ENCODE measurements at regions not wholly inside any gene's neighbourhood (a gene's known extent, or its start where the extent isn't known, plus 50 kb on each side); places are given as distances from the start of the nearest gene placed in this dataset.

DNA sequence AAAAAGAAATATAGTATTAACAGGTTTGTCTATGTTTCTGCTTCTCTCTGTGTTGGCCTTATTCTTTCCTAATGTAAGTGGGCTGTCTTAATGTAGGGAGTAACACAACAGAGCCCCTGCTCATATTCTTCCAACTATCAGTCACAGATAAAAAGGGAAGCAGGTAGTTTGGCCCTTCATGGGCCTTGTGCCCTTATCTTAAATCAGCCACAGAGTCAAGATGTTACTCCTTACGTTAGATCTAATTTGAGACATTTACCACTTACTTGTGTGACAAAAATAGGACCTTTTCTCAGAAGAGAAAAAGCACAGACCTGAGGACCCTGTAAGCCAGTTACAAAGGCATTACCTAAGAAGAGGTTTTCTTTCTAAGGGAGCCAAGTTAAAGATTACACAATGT lies 589.0 kb downstream of the GRXCR1 start:
- TF ChIP-seq FOXP2 (optimal IDR thresholded peaks at IDR 0.05; ENCODE audit: borderline replicate concordance, extremely low read depth, extremely low read length, insufficient read depth) = no peak
- TF ChIP-seq, protein P1, sequence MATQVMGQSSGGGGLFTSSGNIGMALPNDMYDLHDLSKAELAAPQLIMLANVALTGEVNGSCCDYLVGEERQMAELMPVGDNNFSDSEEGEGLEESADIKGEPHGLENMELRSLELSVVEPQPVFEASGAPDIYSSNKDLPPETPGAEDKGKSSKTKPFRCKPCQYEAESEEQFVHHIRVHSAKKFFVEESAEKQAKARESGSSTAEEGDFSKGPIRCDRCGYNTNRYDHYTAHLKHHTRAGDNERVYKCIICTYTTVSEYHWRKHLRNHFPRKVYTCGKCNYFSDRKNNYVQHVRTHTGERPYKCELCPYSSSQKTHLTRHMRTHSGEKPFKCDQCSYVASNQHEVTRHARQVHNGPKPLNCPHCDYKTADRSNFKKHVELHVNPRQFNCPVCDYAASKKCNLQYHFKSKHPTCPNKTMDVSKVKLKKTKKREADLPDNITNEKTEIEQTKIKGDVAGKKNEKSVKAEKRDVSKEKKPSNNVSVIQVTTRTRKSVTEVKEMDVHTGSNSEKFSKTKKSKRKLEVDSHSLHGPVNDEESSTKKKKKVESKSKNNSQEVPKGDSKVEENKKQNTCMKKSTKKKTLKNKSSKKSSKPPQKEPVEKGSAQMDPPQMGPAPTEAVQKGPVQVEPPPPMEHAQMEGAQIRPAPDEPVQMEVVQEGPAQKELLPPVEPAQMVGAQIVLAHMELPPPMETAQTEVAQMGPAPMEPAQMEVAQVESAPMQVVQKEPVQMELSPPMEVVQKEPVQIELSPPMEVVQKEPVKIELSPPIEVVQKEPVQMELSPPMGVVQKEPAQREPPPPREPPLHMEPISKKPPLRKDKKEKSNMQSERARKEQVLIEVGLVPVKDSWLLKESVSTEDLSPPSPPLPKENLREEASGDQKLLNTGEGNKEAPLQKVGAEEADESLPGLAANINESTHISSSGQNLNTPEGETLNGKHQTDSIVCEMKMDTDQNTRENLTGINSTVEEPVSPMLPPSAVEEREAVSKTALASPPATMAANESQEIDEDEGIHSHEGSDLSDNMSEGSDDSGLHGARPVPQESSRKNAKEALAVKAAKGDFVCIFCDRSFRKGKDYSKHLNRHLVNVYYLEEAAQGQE (IDR thresholded peaks at IDR 0.05; ENCODE audit: insufficient read depth in 1 of 2, low read depth in 2 of 2, low read length in 2 of 2) = no peak
- no peak for TF ChIP-seq POLR2AphosphoS5 (IDR thresholded peaks at IDR 0.05; ENCODE audit: low read depth, low read length)

GRCh38 chr4:43485196-43485595 lies 592.7 kb downstream of the GRXCR1 start:
- TF ChIP-seq SIN3A (IDR thresholded peaks at IDR 0.05; ENCODE audit: borderline replicate concordance, insufficient read depth, low read length) = no peak
- TF ChIP-seq FOXP2 (optimal IDR thresholded peaks at IDR 0.05; ENCODE audit: borderline replicate concordance, extremely low read depth, extremely low read length, insufficient read depth) = no peak
- no peak for TF ChIP-seq POLR2AphosphoS5 (IDR thresholded peaks at IDR 0.05; ENCODE audit: low read depth, low read length)
- TF ChIP-seq, protein P1 (IDR thresholded peaks at IDR 0.05; ENCODE audit: insufficient read depth in 1 of 2, low read depth in 2 of 2, low read length in 2 of 2) = no peak
- TF ChIP-seq TAF1 (IDR thresholded peaks at IDR 0.05; ENCODE audit: borderline replicate concordance, insufficient read depth, low read length) = no peak

DNA sequence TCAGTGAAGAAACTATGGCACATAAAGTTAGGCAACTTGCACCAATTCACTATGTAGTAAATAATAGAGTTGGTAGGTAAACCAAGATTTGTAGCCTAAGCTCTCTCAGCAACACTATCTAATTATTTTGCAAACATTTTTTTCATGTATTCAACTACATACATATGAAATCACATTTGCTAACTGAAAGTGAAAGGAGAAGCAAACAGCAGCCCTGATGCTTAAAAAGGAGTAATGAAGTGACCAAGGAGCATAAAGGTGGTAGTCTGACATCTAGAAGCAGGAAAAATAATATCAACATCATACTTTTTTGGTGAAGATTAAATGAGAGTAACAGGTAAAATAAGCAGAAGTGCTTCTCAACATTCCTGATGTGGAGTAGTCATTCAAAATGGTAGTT lies 603.7 kb downstream of the GRXCR1 start:
- no peak for TF ChIP-seq FOXP2 (optimal IDR thresholded peaks at IDR 0.05; ENCODE audit: borderline replicate concordance, extremely low read depth, extremely low read length, insufficient read depth)
- TF ChIP-seq SIN3A (IDR thresholded peaks at IDR 0.05; ENCODE audit: borderline replicate concordance, insufficient read depth, low read length) = no peak
- TF ChIP-seq TAF1 (IDR thresholded peaks at IDR 0.05; ENCODE audit: borderline replicate concordance, insufficient read depth, low read length) = no peak
- no peak for TF ChIP-seq POLR2AphosphoS5 (IDR thresholded peaks at IDR 0.05; ENCODE audit: low read depth, low read length)
- TF ChIP-seq, protein P1 (IDR thresholded peaks at IDR 0.05; ENCODE audit: insufficient read depth in 1 of 2, low read depth in 2 of 2, low read length in 2 of 2) = no peak

DNA sequence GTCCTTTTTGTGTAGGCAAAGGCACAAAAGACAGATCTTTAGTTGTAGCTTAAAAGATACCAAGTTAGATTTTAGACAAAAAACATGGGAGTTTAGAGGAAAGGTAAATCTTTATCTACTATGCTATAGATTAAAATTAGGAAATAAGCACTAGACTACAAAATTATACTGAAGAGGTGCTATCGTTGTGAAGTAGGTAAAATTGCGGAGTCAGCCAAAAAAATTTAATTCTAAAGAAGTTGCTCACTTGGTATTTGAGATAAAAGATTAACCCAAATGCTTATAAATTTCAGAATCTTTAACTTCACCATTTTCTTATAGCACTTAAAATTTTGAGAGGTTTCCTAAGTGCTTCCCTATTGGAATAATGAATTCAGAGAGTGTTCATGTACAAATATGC lies 604.1 kb downstream of the GRXCR1 start:
- TF ChIP-seq TAF1 (IDR thresholded peaks at IDR 0.05; ENCODE audit: borderline replicate concordance, insufficient read depth, low read length) (no peak), SIN3A (IDR thresholded peaks at IDR 0.05; ENCODE audit: borderline replicate concordance, insufficient read depth, low read length) (no peak), FOXP2 (optimal IDR thresholded peaks at IDR 0.05; ENCODE audit: borderline replicate concordance, extremely low read depth, extremely low read length, insufficient read depth) (no peak), POLR2AphosphoS5 (IDR thresholded peaks at IDR 0.05; ENCODE audit: low read depth, low read length) (no peak)
- TF ChIP-seq, protein P1 (IDR thresholded peaks at IDR 0.05; ENCODE audit: insufficient read depth in 1 of 2, low read depth in 2 of 2, low read length in 2 of 2) = no peak

DNA sequence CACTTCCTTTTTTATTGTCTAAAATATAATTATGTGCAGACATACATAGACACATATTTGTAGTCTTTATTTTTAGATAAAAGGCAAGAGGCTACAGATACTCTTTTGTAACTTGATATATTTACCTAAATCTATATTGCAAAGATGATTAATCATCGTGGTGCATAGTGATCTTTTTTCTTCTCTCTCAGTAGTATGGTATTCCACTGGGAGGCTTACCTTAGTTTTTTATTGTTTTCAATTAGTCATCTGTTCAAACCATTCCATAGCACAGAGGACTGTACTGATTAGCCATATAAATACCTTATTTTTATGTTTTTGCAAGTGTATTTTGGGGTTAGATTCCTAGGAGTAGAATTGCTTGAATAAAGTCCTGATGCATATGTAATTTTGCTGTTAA lies 619.7 kb downstream of the GRXCR1 start:
- TF ChIP-seq, protein P1 (IDR thresholded peaks at IDR 0.05; ENCODE audit: insufficient read depth in 1 of 2, low read depth in 2 of 2, low read length in 2 of 2) = no peak
- TF ChIP-seq SIN3A (IDR thresholded peaks at IDR 0.05; ENCODE audit: borderline replicate concordance, insufficient read depth, low read length) = no peak
- TF ChIP-seq TAF1 (IDR thresholded peaks at IDR 0.05; ENCODE audit: borderline replicate concordance, insufficient read depth, low read length) = no peak
- TF ChIP-seq FOXP2 (optimal IDR thresholded peaks at IDR 0.05; ENCODE audit: borderline replicate concordance, extremely low read depth, extremely low read length, insufficient read depth) = no peak
- TF ChIP-seq POLR2AphosphoS5 (IDR thresholded peaks at IDR 0.05; ENCODE audit: low read depth, low read length) = no peak
